ENCODE measurements at regions not wholly inside any gene's neighbourhood (a gene's known extent, or its start where the extent isn't known, plus 50 kb on each side); places are given as distances from the start of the nearest gene placed in this dataset.
A peak's percentile ranks its signal among the peaks of the same experiment; 100 is the strongest.

DNA sequence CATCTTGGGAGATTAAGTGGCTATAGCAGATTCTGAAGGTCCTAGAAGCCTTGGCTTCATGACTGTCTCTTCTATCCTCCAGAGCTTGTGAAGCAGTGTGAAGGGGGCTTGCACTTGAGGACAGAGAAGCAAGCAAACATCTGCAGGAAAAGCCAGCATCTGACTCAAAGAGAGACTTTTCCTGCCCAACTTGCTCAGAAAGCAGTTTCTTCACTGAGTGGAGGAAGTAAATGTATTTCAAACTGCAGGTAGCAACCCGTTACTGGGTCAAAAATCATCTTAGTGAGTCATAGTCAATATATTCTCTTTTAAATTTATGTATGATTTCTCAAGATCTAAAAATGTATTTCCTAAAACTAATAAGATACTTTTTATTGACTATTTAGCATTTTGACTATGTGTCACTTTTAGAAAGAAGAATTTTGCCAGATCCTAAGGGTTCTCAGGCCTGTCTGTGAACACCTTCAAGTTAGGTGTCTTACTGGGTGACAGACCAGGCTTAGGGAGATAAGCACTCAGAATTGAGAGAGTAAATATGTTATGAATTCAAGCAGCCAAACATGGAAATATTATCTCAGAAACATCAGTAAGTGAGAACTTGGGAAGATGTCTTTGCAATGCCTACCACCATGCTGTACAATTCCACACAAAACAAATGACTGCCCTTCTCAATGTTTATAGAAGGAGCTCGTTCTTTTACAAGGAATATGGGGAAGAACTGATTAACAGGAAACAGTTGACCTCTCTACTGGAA lies 72.6 kb upstream of the DMAC1 start:
- DNase-seq (ENCODE audit: low read depth) = no peak

- no peak for DNase-seq (ENCODE audit: low read depth)
Observed at GRCh38 chr9:7869340-7869739, 69.8 kb upstream of the DMAC1 start.

- peak; percentile 50 for DNase-seq (ENCODE audit: low read depth)
Observed at GRCh38 chr9:7862170-7862569, 62.6 kb upstream of the DMAC1 start.

DNA sequence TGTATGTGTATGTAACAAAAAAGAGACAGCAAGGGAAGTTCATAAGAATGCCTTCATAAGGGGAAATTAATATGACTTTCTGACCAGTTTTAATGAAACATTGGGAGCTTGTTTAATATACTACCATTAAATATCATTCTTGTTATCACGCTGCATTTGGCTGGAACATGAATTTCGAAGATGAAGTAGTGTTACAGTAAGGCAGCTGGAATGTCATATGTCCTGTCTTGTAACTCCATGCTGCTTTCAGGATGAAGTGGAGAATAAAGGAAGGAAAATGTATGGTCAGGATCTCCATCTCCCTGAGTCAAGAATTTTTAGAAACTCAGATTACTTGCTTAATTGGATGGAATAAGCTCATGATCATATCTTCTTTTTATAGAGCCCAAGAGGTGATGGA lies 61.5 kb upstream of the DMAC1 start:
- DNase-seq (ENCODE audit: low read depth) = no peak

- no peak for DNase-seq (ENCODE audit: low read depth)
Observed at GRCh38 chr9:7860335-7860709, 60.7 kb upstream of the DMAC1 start.

DNA sequence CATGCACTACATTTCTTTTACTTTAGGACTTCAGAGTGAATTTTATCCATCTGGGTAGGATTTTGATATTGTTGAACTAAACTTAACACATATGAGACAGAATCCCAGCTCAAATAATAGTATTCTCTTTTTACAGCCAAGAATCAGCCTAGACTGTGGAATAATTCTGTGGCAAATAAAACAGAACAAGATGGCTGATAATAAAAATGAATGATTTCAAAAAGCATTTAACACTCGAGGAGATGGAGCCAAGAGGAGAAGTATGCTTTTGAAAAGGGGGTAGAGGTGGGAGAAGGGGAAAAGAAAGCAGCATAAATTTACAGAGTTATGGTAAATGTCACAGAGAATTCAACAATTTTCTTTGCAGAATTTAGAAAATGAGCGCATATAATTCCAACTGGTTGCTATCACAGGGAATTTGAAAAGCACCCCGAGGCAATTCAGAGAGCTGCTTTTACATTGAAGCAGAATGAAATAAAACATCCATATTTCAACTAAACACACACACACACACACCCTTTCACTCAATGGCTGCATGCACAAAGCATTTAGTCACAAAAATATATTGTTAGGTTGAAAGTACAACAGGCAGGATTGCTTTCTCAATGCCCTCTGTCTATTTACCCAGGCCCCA lies 60.2 kb upstream of the DMAC1 start:
- DNase-seq (ENCODE audit: low read depth) = no peak

- DNase-seq (ENCODE audit: low read depth) = no peak
Observed at GRCh38 chr9:7858166-7858565, 58.6 kb upstream of the DMAC1 start.

GRCh38 chr9:7854763-7855162 lies 55.2 kb upstream of the DMAC1 start:
- no peak for DNase-seq (ENCODE audit: low read depth)

All from HT1080 (cell line).